ENCODE measurements at regions not wholly inside any gene's neighbourhood (a gene's known extent, or its start where the extent isn't known, plus 50 kb on each side); places are given as distances from the start of the nearest gene placed in this dataset.
"Not testable (repeated sequence)": the region's sequence is repeated elsewhere in the genome, so short reads cannot be mapped to it uniquely, and the experiment has no call there.

GRCh38 chr10:78420946-78421735, 387.5 kb downstream of the RPS24 start:
- no peak for TF ChIP-seq CTCF (IDR thresholded peaks at IDR 0.05)
- no peak overlapping the region for H3K4me3 Mint-ChIP-seq (ENCODE audit: unreplicated experiment)
- H3K4me1 Mint-ChIP-seq (ENCODE audit: low read depth) = peaks cover 8% of the 10 kb centered on the region
- H3K27me3 Mint-ChIP-seq (ENCODE audit: low read depth) = peaks cover 14% of the 10 kb centered on the region
- H3K27ac Mint-ChIP-seq (ENCODE audit: unreplicated experiment) = no peak overlapping the region
- H3K9me3 Mint-ChIP-seq (ENCODE audit: low read depth) = peaks cover 13% of the 10 kb centered on the region
- no peak for DNase-seq (ENCODE audit: low spot score)
- peaks cover 2% of the 10 kb centered on the region for H3K36me3 Mint-ChIP-seq (ENCODE audit: low read depth)

GRCh38 chr10:78424050-78424449, 390.4 kb downstream of the RPS24 start:
- H3K36me3 Mint-ChIP-seq (ENCODE audit: low read depth); H3K4me3 Mint-ChIP-seq (ENCODE audit: unreplicated experiment); H3K27ac Mint-ChIP-seq (ENCODE audit: unreplicated experiment); H3K4me1 Mint-ChIP-seq (ENCODE audit: low read depth); DNase-seq (ENCODE audit: low spot score): not testable (repeated sequence)
- peaks cover 23% of the 10 kb centered on the region for H3K27me3 Mint-ChIP-seq (ENCODE audit: low read depth)
- H3K9me3 Mint-ChIP-seq (ENCODE audit: low read depth) = peaks cover 13% of the 10 kb centered on the region

GRCh38 chr10:78424723-78425122, 391.1 kb downstream of the RPS24 start:
- Mint-ChIP-seq H3K4me1 (ENCODE audit: low read depth) (no peaks in the 10 kb centered on the region), H3K9me3 (ENCODE audit: low read depth) (peaks cover 13% of the 10 kb centered on the region), H3K36me3 (ENCODE audit: low read depth) (peaks cover 4% of the 10 kb centered on the region), H3K27me3 (ENCODE audit: low read depth) (peaks cover 29% of the 10 kb centered on the region), H3K27ac (ENCODE audit: unreplicated experiment) (no peak overlapping the region), H3K4me3 (ENCODE audit: unreplicated experiment) (no peak overlapping the region)
- peak; percentile 63 for TF ChIP-seq CTCF (IDR thresholded peaks at IDR 0.05)
- DNase-seq (ENCODE audit: low spot score) = no peak

- H3K27ac Mint-ChIP-seq (ENCODE audit: unreplicated experiment) = no peak overlapping the region
- peaks cover 4% of the 10 kb centered on the region for H3K36me3 Mint-ChIP-seq (ENCODE audit: low read depth)
- H3K4me3 Mint-ChIP-seq (ENCODE audit: unreplicated experiment) = no peak overlapping the region
- H3K9me3 Mint-ChIP-seq (ENCODE audit: low read depth) = peaks cover 13% of the 10 kb centered on the region
- TF ChIP-seq CTCF (IDR thresholded peaks at IDR 0.05) = no peak
- H3K27me3 Mint-ChIP-seq (ENCODE audit: low read depth) = peaks cover 29% of the 10 kb centered on the region
- H3K4me1 Mint-ChIP-seq (ENCODE audit: low read depth) = no peaks in the 10 kb centered on the region
- no peak for DNase-seq (ENCODE audit: low spot score)
Measured at GRCh38 chr10:78426181-78426580, 392.5 kb downstream of the RPS24 start.

GRCh38 chr10:78427497-78428031, 393.9 kb downstream of the RPS24 start:
- Mint-ChIP-seq H3K9me3 (ENCODE audit: low read depth) (peaks cover 13% of the 10 kb centered on the region), H3K27me3 (ENCODE audit: low read depth) (peaks cover 21% of the 10 kb centered on the region), H3K4me3 (ENCODE audit: unreplicated experiment) (no peak overlapping the region), H3K36me3 (ENCODE audit: low read depth) (peaks cover 4% of the 10 kb centered on the region), H3K4me1 (ENCODE audit: low read depth) (peaks cover under 1% of the 10 kb centered on the region), H3K27ac (ENCODE audit: unreplicated experiment) (no peak overlapping the region)
- no peak for DNase-seq (ENCODE audit: low spot score)
- no peak for TF ChIP-seq CTCF (IDR thresholded peaks at IDR 0.05)

GRCh38 chr10:78428579-78428978, 394.9 kb downstream of the RPS24 start:
- peaks cover 4% of the 10 kb centered on the region for H3K4me1 Mint-ChIP-seq (ENCODE audit: low read depth)
- no peak overlapping the region for H3K4me3 Mint-ChIP-seq (ENCODE audit: unreplicated experiment)
- peaks cover 21% of the 10 kb centered on the region for H3K27me3 Mint-ChIP-seq (ENCODE audit: low read depth)
- no peak for DNase-seq (ENCODE audit: low spot score)
- H3K27ac Mint-ChIP-seq (ENCODE audit: unreplicated experiment) = no peak overlapping the region
- no peak for TF ChIP-seq CTCF (IDR thresholded peaks at IDR 0.05)
- peaks cover 4% of the 10 kb centered on the region for H3K36me3 Mint-ChIP-seq (ENCODE audit: low read depth)
- H3K9me3 Mint-ChIP-seq (ENCODE audit: low read depth) = peaks cover 13% of the 10 kb centered on the region
